Left hindlimb (tissue), 1 donor: ENCODE measurements at regions not wholly inside any gene's neighbourhood (a gene's known extent, or its start where the extent isn't known, plus 50 kb on each side); places are given as distances from the start of the nearest gene placed in this dataset.
A peak's percentile ranks its signal among the peaks of the same experiment; 100 is the strongest.

Experiments
- DNase-seq: peaks from one replicate; pipeline ENCODE4 v3.0.0-alpha.2; 2018

- DNase-seq, result no peak
Measured at GRCh38 chr12:58764100-58764953, 156.0 kb downstream of the LRIG3 start.

GRCh38 chr12:58765076-58765475, 155.2 kb downstream of the LRIG3 start:
- DNase-seq, result no peak

GRCh38 chr12:58765653-58766512, 154.4 kb downstream of the LRIG3 start:
- DNase-seq, result no peak

- no peak for DNase-seq
Measured at GRCh38 chr12:58766513-58766870, 153.8 kb downstream of the LRIG3 start.

DNA sequence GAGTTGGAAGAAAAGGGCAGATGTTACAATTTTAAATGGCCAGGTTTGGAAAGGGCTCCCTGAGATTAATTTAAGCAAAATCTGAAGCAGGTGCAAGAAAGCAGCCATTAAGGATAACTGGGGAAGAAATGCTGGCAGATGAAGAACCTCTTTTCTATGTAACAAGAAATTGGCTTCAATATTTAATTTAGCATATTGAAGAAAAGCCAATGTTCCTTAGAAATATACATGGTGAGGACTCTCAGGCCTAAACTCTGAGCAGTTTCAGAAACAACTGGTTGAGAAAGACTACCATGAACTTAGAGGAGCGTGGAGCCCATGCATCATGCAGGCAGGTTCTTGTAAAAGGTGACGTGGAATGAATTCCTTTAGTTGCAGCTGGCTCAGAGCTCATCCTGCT, 152.8 kb downstream of the LRIG3 start:
- DNase-seq, result no peak

GRCh38 chr12:58773986-58774385, 146.3 kb downstream of the LRIG3 start:
- no peak for DNase-seq

DNA sequence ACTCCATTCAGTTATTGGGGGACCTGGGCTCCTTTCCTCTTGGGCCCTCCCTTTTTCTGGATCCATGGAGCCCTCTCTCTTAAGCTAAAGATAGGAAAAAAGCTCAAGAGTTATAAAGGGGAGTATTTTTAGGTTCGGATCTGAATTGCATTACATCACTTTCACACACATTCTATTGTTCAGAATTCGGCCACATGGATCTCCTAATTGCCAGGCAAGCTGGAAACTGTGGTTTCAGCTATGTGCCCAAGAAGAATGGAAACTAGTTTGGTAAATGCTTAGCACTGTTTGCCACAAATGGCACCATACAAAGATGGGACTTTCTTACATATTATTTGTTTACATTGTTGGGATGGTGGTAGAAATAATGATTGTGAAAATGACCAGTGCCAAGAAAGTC, 145.6 kb downstream of the LRIG3 start:
- no peak for DNase-seq

GRCh38 chr12:58775396-58775795, 144.9 kb downstream of the LRIG3 start:
- DNase-seq, result no peak

GRCh38 chr12:58776144-58776543, 144.2 kb downstream of the LRIG3 start:
- DNase-seq, result no peak

- DNase-seq, result no peak
Measured at GRCh38 chr12:58777815-58778214, 142.5 kb downstream of the LRIG3 start.

DNA sequence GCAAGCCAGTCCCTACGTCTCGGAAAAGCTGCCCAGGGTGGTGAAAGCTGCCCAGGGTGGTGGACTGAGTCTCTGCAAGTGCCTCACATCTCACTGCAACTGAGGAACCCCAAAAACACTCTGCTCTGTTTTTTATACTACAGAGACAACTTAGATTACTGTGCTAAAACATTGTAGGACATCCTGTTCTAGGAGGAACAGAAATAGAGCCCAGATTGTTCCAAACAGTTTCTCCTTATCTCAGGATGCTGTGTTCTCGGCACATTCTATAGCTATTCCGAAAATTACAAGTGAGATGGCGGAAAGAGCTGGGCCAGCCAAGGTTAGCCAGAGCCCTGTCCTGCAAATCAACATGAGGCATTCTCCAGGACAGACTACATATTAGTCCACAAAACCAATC, 138.7 kb downstream of the LRIG3 start:
- no peak for DNase-seq

DNA sequence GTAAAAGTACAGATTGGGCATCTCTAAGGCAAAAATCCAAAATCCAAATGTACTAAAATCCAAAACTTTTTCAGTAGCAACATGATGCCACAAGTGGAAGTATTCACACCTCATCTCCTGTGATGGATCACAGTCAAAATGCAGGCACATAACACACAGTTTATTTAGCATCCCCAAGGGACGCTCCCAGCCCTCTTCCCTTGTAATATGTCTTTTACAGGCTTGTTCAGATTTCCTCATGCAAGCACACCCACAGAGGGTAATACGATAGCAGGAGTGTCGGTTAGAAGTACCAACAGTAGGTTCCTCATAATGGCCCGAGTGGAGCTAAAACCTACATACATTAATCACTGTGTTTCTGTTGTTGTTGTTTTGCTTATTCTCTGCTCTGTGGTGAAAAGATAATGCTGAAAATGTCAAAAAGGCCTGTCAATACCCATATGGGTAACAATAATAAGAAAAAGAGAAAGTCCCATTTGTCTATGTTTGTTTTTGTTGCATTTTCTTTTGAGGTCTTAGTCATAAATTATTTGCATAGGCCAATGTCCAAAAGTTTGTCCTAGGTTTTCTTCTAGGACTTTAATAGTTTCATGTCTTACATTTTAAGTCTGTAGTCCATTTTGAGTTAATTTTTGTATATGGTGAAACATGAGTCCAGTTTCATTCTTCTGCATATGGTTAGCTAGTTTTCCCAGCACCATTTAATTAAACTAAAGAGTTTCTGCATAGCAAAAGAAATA, 133.1 kb downstream of the LRIG3 start:
- DNase-seq, result no peak

- no peak for DNase-seq
Measured at GRCh38 chr12:58794859-58795258, 125.4 kb downstream of the LRIG3 start.

DNA sequence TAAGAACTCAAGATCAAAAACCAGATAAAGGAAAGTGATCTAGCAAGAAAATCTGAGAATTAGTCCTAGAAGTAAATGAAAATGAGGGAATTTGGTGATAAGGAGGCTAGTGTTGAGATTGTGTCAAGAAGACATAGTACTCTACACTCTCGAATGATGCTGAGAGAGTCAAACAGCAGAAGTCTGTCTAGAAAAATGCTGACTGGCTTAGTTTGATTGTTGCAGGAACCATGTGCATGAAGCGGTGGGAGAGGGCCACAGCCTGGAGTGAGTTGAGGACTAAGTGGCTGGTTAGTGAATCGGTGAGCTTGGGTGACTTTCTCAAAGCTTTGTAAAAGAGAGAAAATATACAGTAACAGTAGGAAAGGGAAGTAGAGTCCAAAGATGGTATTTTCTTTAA, 124.5 kb downstream of the LRIG3 start:
- DNase-seq, result no peak

DNA sequence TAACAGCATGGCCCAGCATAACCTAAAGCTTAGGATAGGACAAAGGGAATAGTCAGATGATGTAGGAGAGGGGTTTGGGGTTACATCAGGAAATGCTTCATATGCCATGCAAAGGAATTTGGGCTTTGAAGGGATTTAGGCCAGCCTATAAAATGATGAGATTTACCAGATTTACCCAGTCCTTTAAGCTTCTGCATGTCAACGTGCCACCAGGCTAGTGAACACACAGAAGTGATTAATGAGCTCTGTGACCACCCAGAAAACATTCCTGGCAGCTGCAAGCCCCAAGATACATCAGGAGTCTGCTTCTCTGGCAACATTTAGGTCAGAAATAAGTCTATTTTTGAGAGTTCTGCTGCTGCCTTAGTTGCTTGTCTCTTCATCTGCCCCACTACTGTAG, 118.3 kb downstream of the LRIG3 start:
- no peak for DNase-seq

DNA sequence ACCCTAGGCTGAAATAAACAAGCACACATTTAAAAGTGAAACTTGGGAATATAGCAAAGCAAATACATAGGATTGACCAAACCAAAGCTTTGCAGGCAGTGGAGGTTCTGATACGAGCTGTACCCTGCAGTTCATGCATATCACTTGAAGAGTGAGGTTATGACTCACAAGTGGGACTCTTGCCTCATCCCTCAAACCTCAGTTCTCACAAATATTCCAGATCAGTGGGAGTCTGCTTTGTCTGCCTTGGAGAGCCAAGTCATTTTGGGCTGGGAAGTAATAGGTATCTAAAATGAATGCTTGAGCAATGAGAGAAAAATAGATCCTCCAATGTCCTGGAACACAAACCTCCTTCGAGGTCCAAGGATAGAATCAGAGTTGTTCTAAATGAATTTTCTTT, 116.4 kb downstream of the LRIG3 start:
- DNase-seq, result peak; percentile 34

DNA sequence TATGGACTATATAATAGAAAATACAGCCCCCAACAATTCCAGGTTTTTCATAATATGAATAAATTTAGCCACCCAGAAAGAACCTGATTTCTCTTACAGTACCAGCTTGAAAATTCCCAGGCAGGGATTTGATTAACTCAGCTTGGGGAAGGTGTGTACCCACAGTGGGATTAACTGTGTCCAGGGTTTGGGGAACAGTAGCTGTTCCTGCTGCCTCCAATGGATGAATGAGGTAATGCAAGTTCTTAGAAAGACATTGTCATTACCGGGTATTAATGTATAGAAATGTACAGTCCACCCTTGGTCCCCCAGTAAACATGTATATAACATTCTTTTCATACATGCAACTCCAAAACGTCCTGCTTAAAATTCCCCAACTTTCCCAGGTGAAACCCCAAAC, 115.6 kb downstream of the LRIG3 start:
- no peak for DNase-seq

GRCh38 chr12:58809064-58809607, 111.2 kb downstream of the LRIG3 start:
- no peak for DNase-seq

- no peak for DNase-seq
Measured at GRCh38 chr12:58811346-58811745, 109.0 kb downstream of the LRIG3 start.

DNA sequence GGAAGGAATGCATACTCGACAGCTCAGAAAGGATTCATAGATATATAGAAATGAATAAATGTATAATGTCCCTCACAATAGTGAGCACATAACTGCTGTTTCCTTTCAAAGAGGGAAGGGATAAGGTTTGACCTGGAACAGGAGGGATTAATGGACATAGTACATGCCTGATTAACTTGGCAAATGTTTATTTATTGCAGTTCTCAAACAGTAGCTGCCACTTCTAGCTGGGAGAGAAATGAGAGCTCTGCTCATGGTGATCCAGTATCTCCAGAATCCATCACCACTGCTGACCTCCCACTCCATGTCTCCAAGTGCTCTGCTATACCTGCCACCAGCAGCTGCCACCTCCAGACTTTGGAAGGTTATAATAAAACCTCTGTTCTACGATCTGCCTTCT, 108.1 kb downstream of the LRIG3 start:
- DNase-seq, result no peak

GRCh38 chr12:58814036-58814435, 106.3 kb downstream of the LRIG3 start:
- DNase-seq, result no peak

DNA sequence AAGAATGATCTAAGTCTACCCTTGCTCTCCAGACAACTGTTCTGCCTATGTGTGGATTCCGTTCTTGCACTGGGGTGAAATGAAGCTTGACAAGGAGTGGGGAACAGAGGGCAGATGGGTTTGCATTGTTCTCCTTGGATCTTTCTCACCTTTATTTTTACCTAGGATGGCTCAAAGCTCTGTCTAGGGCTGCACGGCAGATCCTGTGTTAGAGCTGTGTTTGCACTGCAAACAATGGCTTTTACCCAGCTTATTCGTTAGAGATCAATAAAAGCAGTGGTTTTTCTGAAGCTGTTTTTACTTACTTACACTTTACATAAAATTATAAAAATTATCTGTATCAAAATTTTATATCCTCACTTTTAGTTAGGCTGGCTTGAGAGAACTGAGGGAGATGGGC, 105.1 kb downstream of the LRIG3 start:
- DNase-seq, result no peak

GRCh38 chr12:58818546-58818945, 101.8 kb downstream of the LRIG3 start:
- no peak for DNase-seq
